Retinal pigment epithelial cell (primary cell): ENCODE measurements at regions not wholly inside any gene's neighbourhood (a gene's known extent, or its start where the extent isn't known, plus 50 kb on each side); places are given as distances from the start of the nearest gene placed in this dataset.

Experiments used
- DNase-seq: peaks from one replicate; pipeline ENCODE4 v3.0.0-alpha.2; 2010; ENCODE audit warnings: low read depth
- H3K4me3 ChIP-seq: 2 replicates; pipeline ENCODE4 v1.5.1; 2011; ENCODE audit warnings: mild to moderate bottlenecking, low read length, control low read depth, moderate library complexity
- TF ChIP-seq, protein P1 (sequence below): conservative IDR thresholded peaks from 2 replicates; pipeline ENCODE4 v1.5.1; 2011; ENCODE audit warnings: low read depth, low read length, control low read depth, inconsistent platforms

DNA sequence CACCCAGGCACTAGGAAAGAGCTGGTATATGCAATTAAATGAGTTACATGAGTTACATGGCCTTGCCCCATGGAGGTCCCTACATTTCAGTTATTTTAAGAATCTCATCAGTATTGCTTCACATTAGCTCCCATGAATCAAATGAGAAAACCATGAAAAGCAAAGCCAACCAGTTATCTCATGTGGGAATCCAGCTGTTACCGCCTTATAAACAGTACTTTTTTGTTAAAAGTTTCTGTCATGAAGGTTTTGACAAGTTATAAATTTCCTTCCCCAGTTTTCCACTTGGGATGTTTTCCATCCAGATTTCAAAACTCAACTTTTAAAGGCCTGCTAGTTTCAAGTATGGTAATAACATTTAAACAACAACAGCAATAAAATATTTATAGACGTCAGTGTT, 544.8 kb downstream of the NUF2 start:
- TF ChIP-seq, protein P1, sequence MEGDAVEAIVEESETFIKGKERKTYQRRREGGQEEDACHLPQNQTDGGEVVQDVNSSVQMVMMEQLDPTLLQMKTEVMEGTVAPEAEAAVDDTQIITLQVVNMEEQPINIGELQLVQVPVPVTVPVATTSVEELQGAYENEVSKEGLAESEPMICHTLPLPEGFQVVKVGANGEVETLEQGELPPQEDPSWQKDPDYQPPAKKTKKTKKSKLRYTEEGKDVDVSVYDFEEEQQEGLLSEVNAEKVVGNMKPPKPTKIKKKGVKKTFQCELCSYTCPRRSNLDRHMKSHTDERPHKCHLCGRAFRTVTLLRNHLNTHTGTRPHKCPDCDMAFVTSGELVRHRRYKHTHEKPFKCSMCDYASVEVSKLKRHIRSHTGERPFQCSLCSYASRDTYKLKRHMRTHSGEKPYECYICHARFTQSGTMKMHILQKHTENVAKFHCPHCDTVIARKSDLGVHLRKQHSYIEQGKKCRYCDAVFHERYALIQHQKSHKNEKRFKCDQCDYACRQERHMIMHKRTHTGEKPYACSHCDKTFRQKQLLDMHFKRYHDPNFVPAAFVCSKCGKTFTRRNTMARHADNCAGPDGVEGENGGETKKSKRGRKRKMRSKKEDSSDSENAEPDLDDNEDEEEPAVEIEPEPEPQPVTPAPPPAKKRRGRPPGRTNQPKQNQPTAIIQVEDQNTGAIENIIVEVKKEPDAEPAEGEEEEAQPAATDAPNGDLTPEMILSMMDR: no peak
- DNase-seq: no peak
- H3K4me3 ChIP-seq: no peak overlapping the region

DNA sequence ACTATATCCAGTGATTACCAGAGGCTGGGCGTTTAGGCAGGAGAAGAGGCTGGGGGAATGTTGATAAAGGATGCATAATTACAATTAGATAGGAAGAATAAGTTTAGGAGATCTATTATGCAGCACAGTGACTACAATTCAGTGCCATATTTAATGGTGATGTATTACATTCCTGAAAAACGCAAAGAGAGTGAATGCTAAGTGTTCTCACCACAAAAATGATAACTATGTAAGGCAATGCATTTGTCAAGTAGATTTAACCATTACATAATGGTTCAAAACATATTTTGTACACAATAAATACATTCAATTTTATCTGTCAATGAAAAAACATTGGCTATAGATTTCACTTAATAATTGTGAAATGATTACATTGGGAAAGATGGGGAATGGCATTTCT, 548.9 kb downstream of the NUF2 start:
- TF ChIP-seq, protein P1: no peak
- no peak overlapping the region for H3K4me3 ChIP-seq

DNA sequence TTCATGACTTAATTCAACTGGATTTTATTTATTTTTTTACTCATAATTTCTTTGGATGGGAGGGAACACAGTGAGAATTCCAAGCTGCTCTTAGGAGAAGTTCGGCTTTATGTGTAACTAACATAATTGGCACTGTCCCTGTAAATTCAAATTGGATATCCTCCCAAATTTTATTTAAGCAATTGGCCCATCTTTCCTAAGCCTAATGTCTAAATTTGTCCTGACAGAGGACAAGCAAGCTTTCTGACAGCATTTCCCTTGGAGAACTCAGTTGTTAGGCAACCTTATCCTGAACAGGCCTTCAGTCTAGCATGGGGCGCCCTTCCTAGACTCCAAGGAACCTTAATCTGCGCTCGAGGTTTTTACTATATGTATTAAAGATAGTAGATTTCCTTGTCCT, 550.3 kb downstream of the NUF2 start:
- DNase-seq: no peak

More for the DNA sequence above, 548.9 kb downstream of the NUF2 start:
- DNase-seq: no peak

DNA sequence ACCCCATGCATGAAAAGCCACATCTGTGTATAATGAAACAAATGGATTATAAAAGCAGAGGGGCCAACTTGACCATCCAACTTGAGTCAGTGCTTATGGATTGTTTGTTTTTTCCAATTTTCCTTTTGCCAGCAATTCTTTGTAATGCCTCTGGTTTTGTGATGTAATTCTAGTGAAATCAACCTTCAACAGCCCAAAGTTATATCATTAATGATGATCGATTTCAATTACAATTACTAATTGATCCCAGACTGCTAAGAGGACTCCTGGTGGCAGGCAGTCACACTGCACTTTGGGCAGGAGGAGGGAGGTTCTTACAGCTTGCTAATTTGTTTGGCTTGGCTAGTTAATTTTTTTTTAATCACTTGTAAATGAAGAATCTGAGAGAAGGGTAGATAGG, 552.3 kb downstream of the NUF2 start:
- DNase-seq: no peak

More for the DNA sequence above, 550.3 kb downstream of the NUF2 start:
- TF ChIP-seq, protein P1: no peak
- H3K4me3 ChIP-seq: no peak overlapping the region

GRCh38 chr1:163875200-163875926, 553.6 kb downstream of the NUF2 start:
- no peak overlapping the region for H3K4me3 ChIP-seq
- TF ChIP-seq, protein P1: no peak
- DNase-seq: peak; percentile 33

More for the DNA sequence above, 552.3 kb downstream of the NUF2 start:
- H3K4me3 ChIP-seq: no peak overlapping the region
- TF ChIP-seq, protein P1: peak; percentile 47

GRCh38 chr1:163875927-163876320, 554.2 kb downstream of the NUF2 start:
- DNase-seq: no peak
- H3K4me3 ChIP-seq: no peak overlapping the region
- TF ChIP-seq, protein P1: no peak

GRCh38 chr1:163876546-163876945, 554.8 kb downstream of the NUF2 start:
- no peak for DNase-seq
- TF ChIP-seq, protein P1: no peak
- no peak overlapping the region for H3K4me3 ChIP-seq
